ENCODE measurements at regions not wholly inside any gene's neighbourhood (a gene's known extent, or its start where the extent isn't known, plus 50 kb on each side); places are given as distances from the start of the nearest gene placed in this dataset.

- TF ChIP-seq EZH2 (optimal IDR thresholded peaks at IDR 0.05; ENCODE audit: low read depth, low read length), result no peak
- TF ChIP-seq, protein P1, sequence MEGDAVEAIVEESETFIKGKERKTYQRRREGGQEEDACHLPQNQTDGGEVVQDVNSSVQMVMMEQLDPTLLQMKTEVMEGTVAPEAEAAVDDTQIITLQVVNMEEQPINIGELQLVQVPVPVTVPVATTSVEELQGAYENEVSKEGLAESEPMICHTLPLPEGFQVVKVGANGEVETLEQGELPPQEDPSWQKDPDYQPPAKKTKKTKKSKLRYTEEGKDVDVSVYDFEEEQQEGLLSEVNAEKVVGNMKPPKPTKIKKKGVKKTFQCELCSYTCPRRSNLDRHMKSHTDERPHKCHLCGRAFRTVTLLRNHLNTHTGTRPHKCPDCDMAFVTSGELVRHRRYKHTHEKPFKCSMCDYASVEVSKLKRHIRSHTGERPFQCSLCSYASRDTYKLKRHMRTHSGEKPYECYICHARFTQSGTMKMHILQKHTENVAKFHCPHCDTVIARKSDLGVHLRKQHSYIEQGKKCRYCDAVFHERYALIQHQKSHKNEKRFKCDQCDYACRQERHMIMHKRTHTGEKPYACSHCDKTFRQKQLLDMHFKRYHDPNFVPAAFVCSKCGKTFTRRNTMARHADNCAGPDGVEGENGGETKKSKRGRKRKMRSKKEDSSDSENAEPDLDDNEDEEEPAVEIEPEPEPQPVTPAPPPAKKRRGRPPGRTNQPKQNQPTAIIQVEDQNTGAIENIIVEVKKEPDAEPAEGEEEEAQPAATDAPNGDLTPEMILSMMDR (IDR thresholded peaks at IDR 0.05; ENCODE audit: low read length), result no peak
These were observed 177.9 kb downstream of the ZNF248 start for GRCh38 chr10:37679465-37679864.

Measured in MM.1S (cell line).